GM21526 (cell line): ENCODE measurements at regions not wholly inside any gene's neighbourhood (a gene's known extent, or its start where the extent isn't known, plus 50 kb on each side); places are given as distances from the start of the nearest gene placed in this dataset.

Experiments
- ATAC-seq: cut with Tn5 transposase; IDR thresholded peaks from one replicate; pipeline ENCODE4 v1.9.1; 2021; ENCODE audit warnings: moderate library complexity; ENCODE audit not compliant: unreplicated experiment, low FRiP score

- no peak for ATAC-seq
These were observed 242.1 kb upstream of the HS6ST1 start for GRCh38 chr2:128560718-128561117.

- ATAC-seq: no peak
These were observed 244.0 kb upstream of the HS6ST1 start for GRCh38 chr2:128562471-128563347.

GRCh38 chr2:128563348-128563687 is 244.7 kb upstream of the HS6ST1 start:
- no peak for ATAC-seq

GRCh38 chr2:128564131-128564530 is 245.5 kb upstream of the HS6ST1 start:
- ATAC-seq: no peak

- no peak for ATAC-seq
These were observed 245.9 kb upstream of the HS6ST1 start for GRCh38 chr2:128564551-128564950.

GRCh38 chr2:128565441-128565840 is 246.8 kb upstream of the HS6ST1 start:
- no peak for ATAC-seq

GRCh38 chr2:128566671-128567070 is 248.0 kb upstream of the HS6ST1 start:
- ATAC-seq: no peak

GRCh38 chr2:128568106-128568505 is 249.4 kb upstream of the HS6ST1 start:
- ATAC-seq: no peak

GRCh38 chr2:128573116-128573515 is 254.4 kb upstream of the HS6ST1 start:
- ATAC-seq: no peak

GRCh38 chr2:128573531-128573930 is 254.9 kb upstream of the HS6ST1 start:
- ATAC-seq: no peak

GRCh38 chr2:128577141-128577930 is 258.7 kb upstream of the HS6ST1 start:
- ATAC-seq: no peak

- ATAC-seq: no peak
These were observed 260.0 kb upstream of the HS6ST1 start for GRCh38 chr2:128578406-128579390.

GRCh38 chr2:128579825-128580224 is 261.2 kb upstream of the HS6ST1 start:
- no peak for ATAC-seq

GRCh38 chr2:128580988-128581848 is 262.6 kb upstream of the HS6ST1 start:
- ATAC-seq: no peak

GRCh38 chr2:128581849-128582244 is 263.2 kb upstream of the HS6ST1 start:
- no peak for ATAC-seq

- no peak for ATAC-seq
These were observed 265.7 kb upstream of the HS6ST1 start for GRCh38 chr2:128584296-128584890.

GRCh38 chr2:128585706-128586105 is 267.0 kb upstream of the HS6ST1 start:
- no peak for ATAC-seq

- ATAC-seq: no peak
These were observed 271.0 kb upstream of the HS6ST1 start for GRCh38 chr2:128589681-128590080.

- ATAC-seq: no peak
These were observed 271.8 kb upstream of the HS6ST1 start for GRCh38 chr2:128590309-128591021.
